ENCODE measurements at regions not wholly inside any gene's neighbourhood (a gene's known extent, or its start where the extent isn't known, plus 50 kb on each side); places are given as distances from the start of the nearest gene placed in this dataset.

DNA sequence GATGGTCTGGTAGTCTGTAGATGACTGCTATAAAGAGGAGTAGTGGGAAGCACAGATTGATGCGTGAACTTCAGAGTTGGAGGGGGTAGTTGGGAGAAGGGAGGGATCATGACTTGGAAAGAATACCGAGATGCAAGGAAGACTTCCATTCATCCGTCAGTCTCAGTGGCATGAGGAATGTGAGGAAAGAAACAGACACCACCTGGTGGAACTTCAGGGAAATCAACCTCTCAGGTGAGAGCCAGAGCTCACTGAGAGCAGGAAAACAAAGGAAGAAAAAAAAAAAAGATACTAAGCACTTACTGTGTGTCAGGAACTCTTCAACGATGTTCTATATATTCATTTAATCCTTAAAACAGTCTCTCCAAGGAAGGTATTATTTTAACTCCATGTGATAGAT lies 172.4 kb downstream of the OXSM start:
- Histone ChIP-seq H3K9ac (replicated peaks; ENCODE audit: extremely low read depth, insufficient read depth, low read length) (no peak overlapping the region), H3K9me1 (replicated peaks; ENCODE audit: control insufficient read depth, extremely low read depth, insufficient read depth, low read length) (no peaks in the 10 kb centered on the region), H3K4me2 (ENCODE audit: insufficient read depth, low read length) (no peak overlapping the region), H2AFZ (ENCODE audit: low read depth, low read length) (no peak overlapping the region), H3K27me3 (ENCODE audit: control insufficient read depth in 2 of 2, insufficient read depth in 2 of 2, low read length in 2 of 2) (no peaks in the 10 kb centered on the region), H3K27ac (ENCODE audit: insufficient read depth, low read depth, low read length) (no peak overlapping the region), H3K36me3 (ENCODE audit: control insufficient read depth in 2 of 2, extremely low read depth in 1 of 2, insufficient read depth in 2 of 2, low read length in 2 of 2) (no peaks in the 10 kb centered on the region), H3K4me1 (ENCODE audit: control insufficient read depth, extremely low read depth, insufficient read depth, low read length) (no peaks in the 10 kb centered on the region), H3K4me3 (replicated peaks in 1 of 3; ENCODE audit: insufficient read depth in 1 of 3, low read depth in 1 of 3, low read length in 3 of 3) (no peak overlapping the region), H3K9me3 (replicated peaks; ENCODE audit: control insufficient read depth, insufficient read depth, low read length) (no peaks in the 10 kb centered on the region), H3K79me2 (ENCODE audit: control insufficient read depth, insufficient read depth, low read length) (no peaks in the 10 kb centered on the region), H4K20me1 (replicated peaks; ENCODE audit: control insufficient read depth, extremely low read depth, insufficient read depth, low read length) (no peaks in the 10 kb centered on the region)
- intact Hi-C loops (cut with micrococcal nuclease) (no loop called here), dilution Hi-C loops (cut with MboI; ENCODE audit: extremely low pct_ligation_motif_present, low sequenced_read_pairs) (no loop called here)
- FAIRE-seq (no peak), DNase-seq (ENCODE audit: low read depth, low spot score) (no peak)
- CTCF ChIA-PET, result no interaction called here
- POLR2A ChIA-PET, result no interaction called here
- TF ChIP-seq POLR2AphosphoS5 (IDR thresholded peaks at IDR 0.05; ENCODE audit: insufficient read depth, low read depth, low read length) (no peak), MYC (IDR thresholded peaks at IDR 0.05; ENCODE audit: low read depth, low read length) (no peak)
- TF ChIP-seq, protein P1, sequence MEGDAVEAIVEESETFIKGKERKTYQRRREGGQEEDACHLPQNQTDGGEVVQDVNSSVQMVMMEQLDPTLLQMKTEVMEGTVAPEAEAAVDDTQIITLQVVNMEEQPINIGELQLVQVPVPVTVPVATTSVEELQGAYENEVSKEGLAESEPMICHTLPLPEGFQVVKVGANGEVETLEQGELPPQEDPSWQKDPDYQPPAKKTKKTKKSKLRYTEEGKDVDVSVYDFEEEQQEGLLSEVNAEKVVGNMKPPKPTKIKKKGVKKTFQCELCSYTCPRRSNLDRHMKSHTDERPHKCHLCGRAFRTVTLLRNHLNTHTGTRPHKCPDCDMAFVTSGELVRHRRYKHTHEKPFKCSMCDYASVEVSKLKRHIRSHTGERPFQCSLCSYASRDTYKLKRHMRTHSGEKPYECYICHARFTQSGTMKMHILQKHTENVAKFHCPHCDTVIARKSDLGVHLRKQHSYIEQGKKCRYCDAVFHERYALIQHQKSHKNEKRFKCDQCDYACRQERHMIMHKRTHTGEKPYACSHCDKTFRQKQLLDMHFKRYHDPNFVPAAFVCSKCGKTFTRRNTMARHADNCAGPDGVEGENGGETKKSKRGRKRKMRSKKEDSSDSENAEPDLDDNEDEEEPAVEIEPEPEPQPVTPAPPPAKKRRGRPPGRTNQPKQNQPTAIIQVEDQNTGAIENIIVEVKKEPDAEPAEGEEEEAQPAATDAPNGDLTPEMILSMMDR (IDR thresholded peaks at IDR 0.05; ENCODE audit: extremely low read depth in 1 of 2, insufficient read depth in 1 of 2, low read depth in 1 of 2, low read length in 2 of 2), result no peak
- TF ChIP-seq, protein P2, sequence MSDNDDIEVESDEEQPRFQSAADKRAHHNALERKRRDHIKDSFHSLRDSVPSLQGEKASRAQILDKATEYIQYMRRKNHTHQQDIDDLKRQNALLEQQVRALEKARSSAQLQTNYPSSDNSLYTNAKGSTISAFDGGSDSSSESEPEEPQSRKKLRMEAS (IDR thresholded peaks at IDR 0.05; ENCODE audit: insufficient read depth, insufficient read length), result no peak
- no TSS peak for BruUV-seq (replicated peaks)

DNA sequence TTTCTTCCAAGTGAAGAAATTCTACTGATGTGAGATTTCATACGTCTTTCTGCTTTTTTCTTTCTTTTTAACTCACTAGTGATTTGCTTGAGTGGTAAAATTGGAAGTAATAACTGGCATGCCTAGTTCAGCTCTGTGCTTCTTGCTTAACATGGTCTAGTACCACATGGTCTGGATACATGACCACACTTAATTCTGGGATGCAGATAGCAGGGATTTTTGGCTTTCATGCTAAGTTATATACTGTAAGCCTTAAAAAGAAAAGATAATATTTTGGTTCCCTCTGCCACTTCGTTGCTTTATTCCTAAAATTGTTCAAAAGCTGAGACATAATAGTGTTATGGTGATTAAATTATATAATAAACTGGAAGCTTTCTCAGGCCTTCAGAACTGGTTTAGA lies 174.3 kb downstream of the OXSM start:
- no peak overlapping the region for H3K9ac ChIP-seq (replicated peaks; ENCODE audit: extremely low read depth, insufficient read depth, low read length)
- DNase-seq (ENCODE audit: low read depth, low spot score) (no peak), FAIRE-seq (no peak)
- H3K4me3 ChIP-seq (replicated peaks in 1 of 3; ENCODE audit: insufficient read depth in 1 of 3, low read depth in 1 of 3, low read length in 3 of 3), result no peak overlapping the region
- H3K27me3 ChIP-seq (ENCODE audit: control insufficient read depth in 2 of 2, insufficient read depth in 2 of 2, low read length in 2 of 2), result no peaks in the 10 kb centered on the region
- no peak for TF ChIP-seq POLR2A (IDR thresholded peaks at IDR 0.05; ENCODE audit: low read depth, low read length)
- TF ChIP-seq MYC (IDR thresholded peaks at IDR 0.05; ENCODE audit: low read depth, low read length), result no peak
- TF ChIP-seq JUN (IDR thresholded peaks at IDR 0.05; ENCODE audit: borderline replicate concordance, insufficient read depth, insufficient read length, low read depth), result no peak
- no peak for TF ChIP-seq FOS (IDR thresholded peaks at IDR 0.05; ENCODE audit: borderline replicate concordance, insufficient read depth, low read length)
- no peak for TF ChIP-seq GATA2 (IDR thresholded peaks at IDR 0.05; ENCODE audit: insufficient read depth, insufficient read length, low read depth, low read length)
- TF ChIP-seq, protein P1 (IDR thresholded peaks at IDR 0.05; ENCODE audit: extremely low read depth in 1 of 2, insufficient read depth in 1 of 2, low read depth in 1 of 2, low read length in 2 of 2), result no peak
- TF ChIP-seq EZH2 (IDR thresholded peaks at IDR 0.05; ENCODE audit: borderline replicate concordance, low read depth, low read length, severe bottlenecking), result no peak
- no peak for TF ChIP-seq POLR2AphosphoS5 (IDR thresholded peaks at IDR 0.05; ENCODE audit: insufficient read depth, low read depth, low read length)
- TF ChIP-seq, protein P2 (IDR thresholded peaks at IDR 0.05; ENCODE audit: insufficient read depth, insufficient read length), result no peak
- no peaks in the 10 kb centered on the region for H4K20me1 ChIP-seq (replicated peaks; ENCODE audit: control insufficient read depth, extremely low read depth, insufficient read depth, low read length)
- ChIA-PET POLR2A (no interaction called here), CTCF (no interaction called here)
- no peaks in the 10 kb centered on the region for H3K4me1 ChIP-seq (ENCODE audit: control insufficient read depth, extremely low read depth, insufficient read depth, low read length)
- dilution Hi-C loops (cut with MboI; ENCODE audit: extremely low pct_ligation_motif_present, low sequenced_read_pairs) (no loop called here), intact Hi-C loops (cut with micrococcal nuclease) (no loop called here)
- H3K79me2 ChIP-seq (ENCODE audit: control insufficient read depth, insufficient read depth, low read length), result no peaks in the 10 kb centered on the region
- H3K4me2 ChIP-seq (ENCODE audit: insufficient read depth, low read length), result no peak overlapping the region
- no peaks in the 10 kb centered on the region for H3K36me3 ChIP-seq (ENCODE audit: control insufficient read depth in 2 of 2, extremely low read depth in 1 of 2, insufficient read depth in 2 of 2, low read length in 2 of 2)
- no peak overlapping the region for H3K27ac ChIP-seq (ENCODE audit: insufficient read depth, low read depth, low read length)
- no TSS peak for BruUV-seq (replicated peaks)
- H3K9me1 ChIP-seq (replicated peaks; ENCODE audit: control insufficient read depth, extremely low read depth, insufficient read depth, low read length), result no peaks in the 10 kb centered on the region
- no peaks in the 10 kb centered on the region for H3K9me3 ChIP-seq (replicated peaks; ENCODE audit: control insufficient read depth, insufficient read depth, low read length)
- H2AFZ ChIP-seq (ENCODE audit: low read depth, low read length), result no peak overlapping the region

Measured in endothelial cell of umbilical vein (primary cell).